GM10266 (cell line): ENCODE measurements at regions not wholly inside any gene's neighbourhood (a gene's known extent, or its start where the extent isn't known, plus 50 kb on each side); places are given as distances from the start of the nearest gene placed in this dataset.

Experiments used
- DNase-seq: peaks from one replicate; pipeline ENCODE4 v3.0.0; 2012; ENCODE audit errors: extremely low spot score
- CTCF ChIP-seq: IDR thresholded peaks from 2 replicates; pipeline ENCODE4 v1.5.1; 2012; ENCODE audit warnings: mild to moderate bottlenecking, low read depth; ENCODE audit not compliant: control insufficient read depth, insufficient read depth; ENCODE audit errors: missing control alignments

- no peak for TF ChIP-seq CTCF
- no peak for DNase-seq
These were observed 177.9 kb downstream of the PAX3 start for GRCh38 chr2:222120933-222121332.

- no peak for TF ChIP-seq CTCF
- no peak for DNase-seq
These were observed 183.5 kb downstream of the PAX3 start for GRCh38 chr2:222115296-222115695.

- DNase-seq = no peak
- TF ChIP-seq CTCF = no peak
These were observed 189.7 kb downstream of the PAX3 start for GRCh38 chr2:222108957-222109585.

- DNase-seq = no peak
- no peak for TF ChIP-seq CTCF
These were observed 190.3 kb downstream of the PAX3 start for GRCh38 chr2:222108497-222108896.

GRCh38 chr2:222105046-222105445, 193.8 kb downstream of the PAX3 start:
- no peak for TF ChIP-seq CTCF
- no peak for DNase-seq

GRCh38 chr2:222102575-222103349, 196.0 kb downstream of the PAX3 start:
- TF ChIP-seq CTCF = no peak
- DNase-seq = no peak
